Endothelial cell of umbilical vein (primary cell): ENCODE measurements at regions not wholly inside any gene's neighbourhood (a gene's known extent, or its start where the extent isn't known, plus 50 kb on each side); places are given as distances from the start of the nearest gene placed in this dataset.

Source experiments
- BruUV-seq: library from RNA; stranded (reverse); fragments of 400-500 nt; replicated peaks from 2 replicates; lab custom pipeline; 2021; lab: Mats Ljungman, UMichigan
- CTCF ChIA-PET: fragments of 300-600, 350-600 bp; sonication (Branson Sonifier 250); formaldehyde crosslinking; loops from one replicate; lab custom pipeline; 2021; ENCODE audit warnings: antibody characterized with exemption, inconsistent platforms; lab: Charles Lee
- POLR2A ChIA-PET: fragments of 300-600, 350-600 bp; sonication (Branson Sonifier 250); formaldehyde crosslinking; loops from one replicate; lab custom pipeline; 2021; ENCODE audit warnings: antibody characterized with exemption, inconsistent platforms; lab: Charles Lee
- DNase-seq: peaks from one replicate; pipeline ENCODE4 v3.0.0-alpha.2; 2011; ENCODE audit warnings: low read depth, low spot score
- FAIRE-seq: peaks from 2 replicates; lab custom pipeline; 2011; peaks lifted over from hg19 to GRCh38; lab: Jason Lieb, UNC
- H2AFZ ChIP-seq: 2 replicates; pipeline ENCODE4 v1.6.0; 2012; ENCODE audit warnings: low read depth, low read length, control low read depth, inconsistent platforms
- H3K27ac ChIP-seq: 2 replicates; pipeline ENCODE4 v1.5.1; 2011; ENCODE audit warnings: low read depth, mild to moderate bottlenecking, control low read depth, low read length, moderate library complexity; ENCODE audit not compliant: insufficient read depth
- H3K27me3 ChIP-seq, 2 experiments: 2 replicates each; pipeline versions ENCODE4 v1.6.0 to v1.6.1; 2011; ENCODE audit warnings: low read length in 2 of 2, mixed read lengths in 1 of 2; ENCODE audit not compliant: control insufficient read depth in 2 of 2, insufficient read depth in 2 of 2
- H3K36me3 ChIP-seq, 2 experiments: 2 replicates in 1 of 2; 3 replicates in 1 of 2; pipeline ENCODE4 v1.5.1; 2011; ENCODE audit warnings: low read length in 2 of 2, mild to moderate bottlenecking in 1 of 2, moderate library complexity in 1 of 2; ENCODE audit not compliant: control insufficient read depth in 2 of 2, insufficient read depth in 2 of 2; ENCODE audit errors: extremely low read depth in 1 of 2
- H3K4me1 ChIP-seq: 3 replicates; pipeline ENCODE4 v1.5.1; 2011; ENCODE audit warnings: mild to moderate bottlenecking, low read length; ENCODE audit not compliant: control insufficient read depth, insufficient read depth; ENCODE audit errors: extremely low read depth
- H3K4me2 ChIP-seq: 2 replicates; pipeline ENCODE4 v1.6.1; 2011; ENCODE audit warnings: low read length, control low read depth, mixed read lengths; ENCODE audit not compliant: insufficient read depth
- H3K4me3 ChIP-seq, 3 experiments: fragments of 200-600 bp in 1 of 3; sonication (generic), shearing (Covaris generic) in 1 of 3; replicated peaks in 1 of 3; 2 replicates each; pipeline ENCODE4 v1.5.1; 2011 to 2016; ENCODE audit warnings: control low read depth in 3 of 3, low read length in 3 of 3, mild to moderate bottlenecking in 2 of 3, inconsistent platforms in 1 of 3, low read depth in 1 of 3, moderate library complexity in 1 of 3; ENCODE audit not compliant: insufficient read depth in 1 of 3
- H3K79me2 ChIP-seq: 2 replicates; pipeline ENCODE4 v1.6.0; 2012; ENCODE audit warnings: low read length, inconsistent platforms; ENCODE audit not compliant: control insufficient read depth, insufficient read depth
- H3K9ac ChIP-seq: replicated peaks from 2 replicates; pipeline ENCODE3; 2011; ENCODE audit warnings: low read length, control low read depth; ENCODE audit not compliant: insufficient read depth; ENCODE audit errors: extremely low read depth
- H3K9me1 ChIP-seq: replicated peaks from 3 replicates; pipeline ENCODE4 v1.6.0; 2011; ENCODE audit warnings: mild to moderate bottlenecking, low read length; ENCODE audit not compliant: control insufficient read depth, insufficient read depth; ENCODE audit errors: extremely low read depth
- H3K9me3 ChIP-seq: replicated peaks from 2 replicates; pipeline ENCODE4 v1.5.1; 2012; ENCODE audit warnings: low read length, inconsistent platforms; ENCODE audit not compliant: control insufficient read depth, insufficient read depth
- H4K20me1 ChIP-seq: replicated peaks from 2 replicates; pipeline ENCODE3; 2011; ENCODE audit warnings: mild to moderate bottlenecking, low read length; ENCODE audit not compliant: control insufficient read depth, insufficient read depth; ENCODE audit errors: extremely low read depth
- EZH2 ChIP-seq: IDR thresholded peaks from 2 replicates; pipeline ENCODE4 v1.6.1; 2012; ENCODE audit warnings: borderline replicate concordance, low read depth, mild to moderate bottlenecking, moderate library complexity, low read length, inconsistent platforms; ENCODE audit not compliant: severe bottlenecking
- FOS ChIP-seq: IDR thresholded peaks from 2 replicates; pipeline ENCODE4 v1.6.1; 2011; ENCODE audit warnings: mild to moderate bottlenecking, low read length, moderate library complexity, borderline replicate concordance; ENCODE audit not compliant: insufficient read depth
- GATA2 ChIP-seq: IDR thresholded peaks from 2 replicates; pipeline ENCODE4 v1.7.0; 2011; ENCODE audit warnings: low read depth, mild to moderate bottlenecking, moderate library complexity, mixed read lengths, low read length; ENCODE audit not compliant: insufficient read length, insufficient read depth
- JUN ChIP-seq: IDR thresholded peaks from 2 replicates; pipeline ENCODE4 v1.6.1; 2011; ENCODE audit warnings: borderline replicate concordance, low read depth; ENCODE audit not compliant: insufficient read length, insufficient read depth
- MYC ChIP-seq: IDR thresholded peaks from one replicate; pipeline ENCODE4 v1.6.1; 2011; ENCODE audit warnings: mild to moderate bottlenecking, low read depth, low read length
- POLR2A ChIP-seq: IDR thresholded peaks from 2 replicates; pipeline ENCODE4 v1.6.1; 2012; ENCODE audit warnings: low read depth, mild to moderate bottlenecking, control low read depth, low read length
- POLR2AphosphoS5 ChIP-seq: IDR thresholded peaks from 2 replicates; pipeline ENCODE4 v1.6.1; 2012; ENCODE audit warnings: low read depth, mild to moderate bottlenecking, control low read depth, low read length, moderate library complexity; ENCODE audit not compliant: insufficient read depth
- dilution Hi-C: fragments of 300-500 bp; cut with MboI; formaldehyde crosslinking; loops from one replicate; pipeline ENCODE4 v1.15.0; 2019; ENCODE audit warnings: low sequenced_read_pairs; ENCODE audit not compliant: extremely low pct_ligation_motif_present
- intact Hi-C: fragments of 100-400 bp; cut with micrococcal nuclease; formaldehyde crosslinking; loops from one replicate; pipeline ENCODE4 v1.10.0; 2022
- TF ChIP-seq, protein P1 (sequence below), 2 donors: IDR thresholded peaks; 1 replicate in 1 of 2; 2 replicates in 1 of 2; pipeline ENCODE4 v1.5.1; 2011; ENCODE audit warnings: low read length in 2 of 2, mild to moderate bottlenecking in 2 of 2, moderate library complexity in 2 of 2, control low read depth in 1 of 2, inconsistent platforms in 1 of 2, low read depth in 1 of 2; ENCODE audit not compliant: insufficient read depth in 1 of 2; ENCODE audit errors: extremely low read depth in 1 of 2

DNA sequence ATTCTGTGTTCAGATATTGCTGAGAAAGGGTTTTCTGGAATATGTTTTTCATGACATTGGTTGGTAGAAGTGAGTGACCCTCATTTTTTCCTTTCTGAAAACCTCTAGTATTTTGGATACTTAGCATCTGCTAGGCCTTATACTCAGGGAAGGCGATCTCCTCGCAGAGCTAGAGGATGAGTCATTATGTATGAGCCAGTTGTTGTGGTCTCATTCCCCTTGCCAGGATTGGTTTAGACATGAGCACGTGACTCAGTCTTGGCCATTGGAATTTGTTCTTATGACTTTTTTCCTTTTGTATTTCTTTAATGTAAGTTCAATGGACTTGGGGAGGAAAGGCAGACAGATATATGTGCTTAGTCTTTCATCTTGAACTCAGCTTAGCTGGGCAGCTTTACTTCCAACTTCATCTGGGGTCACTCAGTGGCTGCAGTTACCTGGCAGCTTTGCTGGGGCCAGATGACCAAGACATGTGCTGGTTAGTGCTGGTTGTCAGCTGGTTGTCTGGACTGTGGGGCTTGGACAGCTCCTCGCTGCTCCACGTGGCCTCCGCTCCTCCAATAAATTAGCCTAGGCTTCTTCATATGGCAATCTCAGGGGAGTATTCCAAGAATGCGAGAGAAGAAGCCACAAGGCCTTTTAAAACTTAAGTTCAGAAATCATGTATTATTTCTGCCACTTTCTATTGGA lies 207.5 kb downstream of the IL20RB start:
- Histone ChIP-seq H2AFZ (no peak overlapping the region), H3K4me3 (no peak overlapping the region), H3K9ac (no peak overlapping the region), H4K20me1 (no peaks in the 10 kb centered on the region), H3K9me3 (no peaks in the 10 kb centered on the region), H3K27me3 (no peaks in the 10 kb centered on the region), H3K27ac (no peak overlapping the region), H3K36me3 (no peaks in the 10 kb centered on the region), H3K79me2 (no peaks in the 10 kb centered on the region), H3K9me1 (no peaks in the 10 kb centered on the region), H3K4me1 (no peaks in the 10 kb centered on the region), H3K4me2 (no peak overlapping the region)
- TF ChIP-seq EZH2, result no peak
- peak; percentile 10 for TF ChIP-seq JUN
- ChIA-PET POLR2A (no interaction called here), CTCF (interaction anchor here (0.8 kb wide), 1 partner anchor 43 kb away, joined by 3 read pairs; no protein-coding TSS in a partner anchor)
- dilution Hi-C loops (no loop called here), intact Hi-C loops (no loop called here)
- FAIRE-seq (no peak), DNase-seq (no peak)
- no TSS peak for BruUV-seq

DNA sequence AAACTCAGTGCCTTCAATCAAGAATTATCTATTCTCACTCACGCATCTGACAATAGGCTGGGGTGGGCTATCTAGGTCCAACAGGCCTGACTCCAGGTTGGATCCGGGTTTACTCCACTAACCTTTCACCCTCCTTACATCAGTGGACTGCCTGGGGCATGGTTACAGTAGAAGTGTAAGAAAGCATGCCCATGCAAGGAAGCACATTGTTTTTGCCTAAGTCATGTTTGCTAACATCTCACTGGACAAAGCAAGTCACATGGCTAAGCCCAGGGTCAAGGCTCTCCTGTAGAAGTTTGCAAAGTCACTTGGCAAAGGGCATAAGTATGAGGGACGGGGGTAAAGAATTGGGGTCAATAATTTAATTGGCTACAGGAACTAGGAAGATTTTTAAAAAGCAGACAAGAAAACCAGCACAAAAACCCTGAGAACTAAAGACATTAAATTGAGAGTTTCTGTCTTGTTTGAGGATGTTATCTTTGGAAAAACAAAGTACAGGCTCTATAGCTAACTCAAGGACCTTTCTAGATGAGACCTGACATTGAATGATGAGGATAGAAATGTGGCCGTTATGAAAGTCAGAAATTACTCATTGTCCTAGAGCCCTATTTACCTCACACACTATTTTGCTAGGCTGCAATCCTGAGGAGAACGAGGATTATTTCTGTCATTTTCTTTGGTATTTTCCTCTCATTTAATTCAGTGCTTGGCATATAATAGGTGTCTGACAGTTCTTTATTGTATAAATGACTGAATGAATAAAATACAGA lies 214.2 kb downstream of the IL20RB start:
- intact Hi-C loops, result no loop called here
- H3K9me1 ChIP-seq, result no peaks in the 10 kb centered on the region
- H3K36me3 ChIP-seq, result no peaks in the 10 kb centered on the region
- no peak overlapping the region for H2AFZ ChIP-seq
- H4K20me1 ChIP-seq, result no peaks in the 10 kb centered on the region
- no peaks in the 10 kb centered on the region for H3K27me3 ChIP-seq
- no peak for DNase-seq
- no peaks in the 10 kb centered on the region for H3K79me2 ChIP-seq
- ChIA-PET POLR2A (no interaction called here), CTCF (interaction anchor here (1.2 kb wide), 1 partner anchor 12 kb away, joined by 5 read pairs; no protein-coding TSS in a partner anchor)
- H3K27ac ChIP-seq, result no peak overlapping the region
- H3K9ac ChIP-seq, result no peak overlapping the region
- BruUV-seq, result no TSS peak
- H3K4me2 ChIP-seq, result no peak overlapping the region
- FAIRE-seq, result no peak
- dilution Hi-C loops, result no loop called here
- no peaks in the 10 kb centered on the region for H3K9me3 ChIP-seq
- H3K4me3 ChIP-seq, result no peak overlapping the region
- TF ChIP-seq POLR2AphosphoS5 (no peak), FOS (no peak), POLR2A (no peak), GATA2 (no peak), MYC (no peak)
- TF ChIP-seq, protein P1, sequence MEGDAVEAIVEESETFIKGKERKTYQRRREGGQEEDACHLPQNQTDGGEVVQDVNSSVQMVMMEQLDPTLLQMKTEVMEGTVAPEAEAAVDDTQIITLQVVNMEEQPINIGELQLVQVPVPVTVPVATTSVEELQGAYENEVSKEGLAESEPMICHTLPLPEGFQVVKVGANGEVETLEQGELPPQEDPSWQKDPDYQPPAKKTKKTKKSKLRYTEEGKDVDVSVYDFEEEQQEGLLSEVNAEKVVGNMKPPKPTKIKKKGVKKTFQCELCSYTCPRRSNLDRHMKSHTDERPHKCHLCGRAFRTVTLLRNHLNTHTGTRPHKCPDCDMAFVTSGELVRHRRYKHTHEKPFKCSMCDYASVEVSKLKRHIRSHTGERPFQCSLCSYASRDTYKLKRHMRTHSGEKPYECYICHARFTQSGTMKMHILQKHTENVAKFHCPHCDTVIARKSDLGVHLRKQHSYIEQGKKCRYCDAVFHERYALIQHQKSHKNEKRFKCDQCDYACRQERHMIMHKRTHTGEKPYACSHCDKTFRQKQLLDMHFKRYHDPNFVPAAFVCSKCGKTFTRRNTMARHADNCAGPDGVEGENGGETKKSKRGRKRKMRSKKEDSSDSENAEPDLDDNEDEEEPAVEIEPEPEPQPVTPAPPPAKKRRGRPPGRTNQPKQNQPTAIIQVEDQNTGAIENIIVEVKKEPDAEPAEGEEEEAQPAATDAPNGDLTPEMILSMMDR (IDR thresholded peaks at IDR 0.05; ENCODE audit: extremely low read depth in 1 of 2, insufficient read depth in 1 of 2, low read depth in 1 of 2, low read length in 2 of 2), result no peak
- H3K4me1 ChIP-seq, result no peaks in the 10 kb centered on the region
